ENCODE measurements at regions not wholly inside any gene's neighbourhood (a gene's known extent, or its start where the extent isn't known, plus 50 kb on each side); places are given as distances from the start of the nearest gene placed in this dataset.

GRCh38 chr2:8398040-8398668 is 283.7 kb upstream of the ID2 start:
- DNase-seq = no peak

GRCh38 chr2:8399731-8400130 is 282.1 kb upstream of the ID2 start:
- no peak for DNase-seq

- no peak for DNase-seq
These were observed 281.7 kb upstream of the ID2 start for GRCh38 chr2:8400196-8400595.

- DNase-seq = no peak
These were observed 279.6 kb upstream of the ID2 start for GRCh38 chr2:8402222-8402621.

- DNase-seq = no peak
These were observed 278.0 kb upstream of the ID2 start for GRCh38 chr2:8403876-8404275.

- no peak for DNase-seq
These were observed 276.5 kb upstream of the ID2 start for GRCh38 chr2:8405334-8405733.

- DNase-seq = no peak
These were observed 275.6 kb upstream of the ID2 start for GRCh38 chr2:8406271-8406670.

- DNase-seq = no peak
These were observed 274.5 kb upstream of the ID2 start for GRCh38 chr2:8407332-8407731.

- no peak for DNase-seq
These were observed 273.0 kb upstream of the ID2 start for GRCh38 chr2:8408560-8409460.

- DNase-seq = no peak
These were observed 272.2 kb upstream of the ID2 start for GRCh38 chr2:8409461-8410260.

GRCh38 chr2:8412082-8412481 is 269.8 kb upstream of the ID2 start:
- DNase-seq = no peak

- DNase-seq = no peak
These were observed 269.3 kb upstream of the ID2 start for GRCh38 chr2:8412586-8412985.

- DNase-seq = no peak
These were observed 268.2 kb upstream of the ID2 start for GRCh38 chr2:8413589-8414135.

GRCh38 chr2:8414946-8415879 is 266.6 kb upstream of the ID2 start:
- DNase-seq = no peak

GRCh38 chr2:8416001-8416571 is 265.8 kb upstream of the ID2 start:
- DNase-seq = no peak

GRCh38 chr2:8416849-8417832 is 264.7 kb upstream of the ID2 start:
- no peak for DNase-seq

- no peak for DNase-seq
These were observed 263.1 kb upstream of the ID2 start for GRCh38 chr2:8418721-8419120.

GRCh38 chr2:8421658-8422449 is 260.0 kb upstream of the ID2 start:
- DNase-seq = no peak

- no peak for DNase-seq
These were observed 259.4 kb upstream of the ID2 start for GRCh38 chr2:8422450-8422800.
